NOMO-1 (cell line): ENCODE measurements at regions not wholly inside any gene's neighbourhood (a gene's known extent, or its start where the extent isn't known, plus 50 kb on each side); places are given as distances from the start of the nearest gene placed in this dataset.

Experiments used
- DNase-seq, 2 experiments: peaks; one replicate each; lab custom pipeline; 2025; ENCODE audit not compliant: unreplicated experiment in 2 of 2; lab: John Stamatoyannopoulos, UW

- no peak for DNase-seq
These were observed 506.2 kb upstream of the EEF2KMT start for GRCh38 chr16:5603836-5604235.

- DNase-seq = no peak
These were observed 504.4 kb upstream of the EEF2KMT start for GRCh38 chr16:5601957-5602356.

GRCh38 chr16:5598793-5599192 is 501.2 kb upstream of the EEF2KMT start:
- DNase-seq = no peak

- no peak for DNase-seq
These were observed 498.3 kb upstream of the EEF2KMT start for GRCh38 chr16:5595849-5596248.

GRCh38 chr16:5590416-5590815 is 492.8 kb upstream of the EEF2KMT start:
- no peak for DNase-seq

GRCh38 chr16:5589812-5590373 is 492.3 kb upstream of the EEF2KMT start:
- DNase-seq = no peak

GRCh38 chr16:5584109-5584508 is 486.5 kb upstream of the EEF2KMT start:
- no peak for DNase-seq

GRCh38 chr16:5582529-5582928 is 484.9 kb upstream of the EEF2KMT start:
- no peak for DNase-seq

- no peak for DNase-seq
These were observed 484.3 kb upstream of the EEF2KMT start for GRCh38 chr16:5581908-5582307.

- no peak for DNase-seq
These were observed 483.8 kb upstream of the EEF2KMT start for GRCh38 chr16:5581428-5581827.

GRCh38 chr16:5580772-5581171 is 483.2 kb upstream of the EEF2KMT start:
- no peak for DNase-seq

GRCh38 chr16:5580296-5580695 is 482.7 kb upstream of the EEF2KMT start:
- no peak for DNase-seq

GRCh38 chr16:5578980-5579379 is 481.4 kb upstream of the EEF2KMT start:
- DNase-seq = no peak

- no peak for DNase-seq
These were observed 479.9 kb upstream of the EEF2KMT start for GRCh38 chr16:5577463-5577862.

GRCh38 chr16:5575646-5576245 is 478.2 kb upstream of the EEF2KMT start:
- no peak for DNase-seq

GRCh38 chr16:5575121-5575520 is 477.5 kb upstream of the EEF2KMT start:
- DNase-seq = no peak

GRCh38 chr16:5572056-5572455 is 474.5 kb upstream of the EEF2KMT start:
- DNase-seq = no peak

- DNase-seq = no peak
These were observed 473.9 kb upstream of the EEF2KMT start for GRCh38 chr16:5571446-5571845.

GRCh38 chr16:5561800-5562199 is 464.2 kb upstream of the EEF2KMT start:
- DNase-seq = no peak

- no peak for DNase-seq
These were observed 462.5 kb upstream of the EEF2KMT start for GRCh38 chr16:5560084-5560483.

GRCh38 chr16:5557966-5558365 is 460.4 kb upstream of the EEF2KMT start:
- no peak for DNase-seq

- DNase-seq = no peak
These were observed 459.9 kb upstream of the EEF2KMT start for GRCh38 chr16:5557448-5557847.
